ENCODE measurements at regions not wholly inside any gene's neighbourhood (a gene's known extent, or its start where the extent isn't known, plus 50 kb on each side); places are given as distances from the start of the nearest gene placed in this dataset.

- no peaks in the 10 kb centered on the region for H3K79me1 ChIP-seq (ENCODE audit: low read depth, low read length)
- H3K79me2 ChIP-seq (ENCODE audit: control insufficient read depth in 1 of 2, insufficient read depth in 2 of 2, low read length in 2 of 2): no peaks in the 10 kb centered on the region
- H2BK5ac ChIP-seq (ENCODE audit: low read depth, low read length): no peak overlapping the region
- H4K20me1 ChIP-seq (replicated peaks in 1 of 2; ENCODE audit: control insufficient read depth in 1 of 2, insufficient read depth in 2 of 2, low read length in 2 of 2): no peaks in the 10 kb centered on the region
- no peak overlapping the region for H2AK5ac ChIP-seq (ENCODE audit: low read depth, low read length)
- H3K4me2 ChIP-seq (ENCODE audit: insufficient read depth in 1 of 2, low read depth in 2 of 2, low read length in 2 of 2): no peak overlapping the region
- H2BK12ac ChIP-seq (ENCODE audit: low read depth, low read length): no peak overlapping the region
- H3K36me3 ChIP-seq (ENCODE audit: control insufficient read depth in 2 of 4, insufficient read depth in 4 of 4, low read length in 3 of 4): no peaks in the 10 kb centered on the region
- H2BK15ac ChIP-seq (ENCODE audit: low read length): no peak overlapping the region
- DNase-seq (ENCODE audit: low read depth in 1 of 2, low spot score in 2 of 2) (no peak), FAIRE-seq (no peak)
- H3K4ac ChIP-seq (replicated peaks; ENCODE audit: insufficient read length, low read depth, low read length): no peak overlapping the region
- H3K4me3 ChIP-seq (ENCODE audit: extremely low read depth in 1 of 4, insufficient read depth in 2 of 4, low read depth in 3 of 4, low read length in 4 of 4): no peak overlapping the region
- CTCF ChIA-PET (ENCODE audit: partially characterized antibody): interaction anchor here (0.7 to 2.0 kb wide), 4 partner anchors 10 to 65 kb away, joined by 4 to 6 read pairs (median 5); no protein-coding TSS in a partner anchor
- H3K18ac ChIP-seq (ENCODE audit: extremely low read depth, low read length): no peak overlapping the region
- H3K9ac ChIP-seq (replicated peaks in 1 of 4; ENCODE audit: extremely low read depth in 1 of 4, low read depth in 3 of 4, low read length in 3 of 4): no peak overlapping the region
- no peak overlapping the region for H4K5ac ChIP-seq (ENCODE audit: insufficient read length, low read depth, low read length)
- no peak overlapping the region for H3K14ac ChIP-seq (ENCODE audit: insufficient read length)
- no peak overlapping the region for H4K91ac ChIP-seq (replicated peaks; ENCODE audit: insufficient read length, low read length)
- no peaks in the 10 kb centered on the region for H3K23me2 ChIP-seq (ENCODE audit: low read depth, low read length)
- H4K8ac ChIP-seq (ENCODE audit: extremely low read depth, insufficient read depth, low read length): no peak overlapping the region
- POLR2A ChIA-PET (ENCODE audit: partially characterized antibody): no interaction called here
- H2BK120ac ChIP-seq (replicated peaks; ENCODE audit: low read depth, low read length): no peak overlapping the region
- no peak overlapping the region for H3K27ac ChIP-seq (ENCODE audit: low read depth, low read length)
- H3K4me1 ChIP-seq (replicated peaks in 1 of 4; ENCODE audit: control insufficient read depth in 3 of 4, insufficient read depth in 4 of 4, low read length in 3 of 4): no peaks in the 10 kb centered on the region
- H2BK20ac ChIP-seq (ENCODE audit: low read length): no peak overlapping the region
- no peaks in the 10 kb centered on the region for H3K9me3 ChIP-seq (ENCODE audit: insufficient read depth in 2 of 2, low read depth in 1 of 2, low read length in 1 of 2)
- no peak overlapping the region for H3K23ac ChIP-seq (ENCODE audit: insufficient read length)
- no peak overlapping the region for H3K56ac ChIP-seq (replicated peaks; ENCODE audit: insufficient read length, low read depth, low read length)
- H2AFZ ChIP-seq (ENCODE audit: low read length): no peak overlapping the region
- no peaks in the 10 kb centered on the region for H3K27me3 ChIP-seq (replicated peaks in 1 of 4; ENCODE audit: control insufficient read depth in 3 of 4, extremely low read depth in 1 of 4, insufficient read depth in 3 of 4, low read length in 3 of 4)
- 94% methylated on average over 2 of the region's 2 CpGs; no CpG with 5 or more reads in 1 of the 2 experiments for WGBS, 2 experiments (ENCODE audit: extremely low coverage in 1 of 2, insufficient coverage in 1 of 2, insufficient read length in 1 of 2, insufficient replicate concordance in 2 of 2, low coverage in 1 of 2, low lambda C conversion rate in 2 of 2, missing lambda C conversion rate in 1 of 2)
- TF ChIP-seq POLR2A (IDR thresholded peaks at IDR 0.05; ENCODE audit: control extremely low read depth in 1 of 2, low read depth in 2 of 2, low read length in 2 of 2) (no peak), SRF (IDR thresholded peaks at IDR 0.05; ENCODE audit: low read depth, low read length) (no peak), CBX8 (IDR thresholded peaks at IDR 0.05; ENCODE audit: borderline replicate concordance, low read depth, low read length) (no peak), RNF2 (IDR thresholded peaks at IDR 0.05; ENCODE audit: borderline replicate concordance, low read depth, low read length, missing control alignments, poor library complexity, severe bottlenecking) (no peak), CTBP2 (IDR thresholded peaks at IDR 0.05; ENCODE audit: borderline replicate concordance, insufficient read depth, insufficient read length, low read length) (no peak), TEAD4 (IDR thresholded peaks at IDR 0.05; ENCODE audit: low read depth, low read length) (no peak), TBP (IDR thresholded peaks at IDR 0.05; ENCODE audit: low read depth, low read length) (no peak), NANOG (IDR thresholded peaks at IDR 0.05; ENCODE audit: insufficient read depth, low read depth, low read length, poor library complexity, severe bottlenecking) (no peak), NRF1 (IDR thresholded peaks at IDR 0.05; ENCODE audit: low read depth, low read length) (no peak), GABPA (IDR thresholded peaks at IDR 0.05; ENCODE audit: borderline replicate concordance, insufficient read depth, low read length) (no peak), CREB1 (IDR thresholded peaks at IDR 0.05) (no peak), HDAC6 (IDR thresholded peaks at IDR 0.05; ENCODE audit: low read depth, low read length) (no peak)
- TF ChIP-seq, protein P1, sequence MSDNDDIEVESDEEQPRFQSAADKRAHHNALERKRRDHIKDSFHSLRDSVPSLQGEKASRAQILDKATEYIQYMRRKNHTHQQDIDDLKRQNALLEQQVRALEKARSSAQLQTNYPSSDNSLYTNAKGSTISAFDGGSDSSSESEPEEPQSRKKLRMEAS (IDR thresholded peaks at IDR 0.05): no peak
- TF ChIP-seq, protein P2, sequence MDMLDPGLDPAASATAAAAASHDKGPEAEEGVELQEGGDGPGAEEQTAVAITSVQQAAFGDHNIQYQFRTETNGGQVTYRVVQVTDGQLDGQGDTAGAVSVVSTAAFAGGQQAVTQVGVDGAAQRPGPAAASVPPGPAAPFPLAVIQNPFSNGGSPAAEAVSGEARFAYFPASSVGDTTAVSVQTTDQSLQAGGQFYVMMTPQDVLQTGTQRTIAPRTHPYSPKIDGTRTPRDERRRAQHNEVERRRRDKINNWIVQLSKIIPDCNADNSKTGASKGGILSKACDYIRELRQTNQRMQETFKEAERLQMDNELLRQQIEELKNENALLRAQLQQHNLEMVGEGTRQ (IDR thresholded peaks at IDR 0.05; ENCODE audit: low read length): no peak
These were observed 160.5 kb upstream of the FREM1 start for GRCh38 chr9:15070716-15071115.
